EH (cell line): ENCODE measurements at regions not wholly inside any gene's neighbourhood (a gene's known extent, or its start where the extent isn't known, plus 50 kb on each side); places are given as distances from the start of the nearest gene placed in this dataset.
A peak's percentile ranks its signal among the peaks of the same experiment; 100 is the strongest.

ENCODE experiments used
- DNase-seq: peaks from one replicate; pipeline ENCODE4 v3.0.0-alpha.2; 2015; ENCODE audit warnings: low read depth

DNA sequence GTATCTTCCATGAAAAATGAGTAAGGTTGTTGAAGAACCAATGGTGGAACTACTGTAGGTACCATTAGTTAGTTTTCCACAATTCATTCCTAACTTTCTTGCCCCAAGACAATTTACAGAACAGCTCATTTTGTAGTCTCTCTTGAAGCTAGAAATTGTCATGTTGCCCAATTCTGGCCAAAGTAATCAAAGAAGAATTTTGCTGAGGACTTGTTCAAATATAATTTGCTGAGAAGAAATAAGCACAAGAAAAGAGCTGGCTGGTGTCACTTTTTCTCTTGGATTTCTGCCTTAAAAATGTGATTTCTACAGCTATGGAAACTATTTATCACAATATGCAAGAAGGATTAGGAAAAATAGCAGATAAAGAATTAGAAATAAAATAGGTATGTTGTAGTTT, 199.2 kb upstream of the SEMA3A start:
- DNase-seq: peak; percentile 51

DNA sequence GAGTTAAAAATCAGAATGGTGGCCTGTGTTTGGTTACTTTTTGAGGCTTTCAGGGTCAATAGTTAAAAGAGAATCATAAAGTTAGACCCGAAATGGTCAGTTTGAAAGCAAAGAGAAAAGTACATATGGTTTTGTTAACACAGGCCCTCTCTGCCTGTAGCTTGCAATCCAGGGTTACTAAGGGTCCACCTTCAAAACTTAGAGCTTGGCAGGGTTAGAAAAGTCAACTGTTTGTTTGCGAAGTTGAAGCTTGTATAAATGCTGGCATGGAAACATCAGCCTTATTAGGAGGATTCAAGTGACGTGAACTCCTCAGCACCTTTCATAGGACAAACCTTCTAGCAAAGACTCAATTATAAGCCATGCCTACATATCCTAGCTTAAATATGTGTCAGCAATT, 196.3 kb upstream of the SEMA3A start:
- DNase-seq: no peak

DNA sequence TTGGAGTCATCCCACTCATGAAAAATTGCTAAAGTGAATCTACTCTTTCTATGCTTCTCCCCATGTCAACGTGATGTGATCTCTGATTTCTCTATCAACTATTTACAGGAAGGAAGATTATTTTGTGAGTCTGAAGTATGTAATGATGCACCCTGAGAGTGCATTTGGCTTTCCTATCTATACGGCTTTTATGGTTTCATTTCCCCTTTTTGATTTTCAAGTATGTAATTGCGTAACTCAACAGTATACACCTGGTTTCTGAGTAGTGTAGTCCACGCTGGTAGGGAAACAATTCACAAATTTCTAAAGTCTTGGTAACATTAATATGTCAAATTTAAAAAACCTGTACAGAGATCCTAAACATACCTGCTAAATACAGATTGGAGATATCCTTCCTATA, 194.7 kb upstream of the SEMA3A start:
- DNase-seq: no peak

DNA sequence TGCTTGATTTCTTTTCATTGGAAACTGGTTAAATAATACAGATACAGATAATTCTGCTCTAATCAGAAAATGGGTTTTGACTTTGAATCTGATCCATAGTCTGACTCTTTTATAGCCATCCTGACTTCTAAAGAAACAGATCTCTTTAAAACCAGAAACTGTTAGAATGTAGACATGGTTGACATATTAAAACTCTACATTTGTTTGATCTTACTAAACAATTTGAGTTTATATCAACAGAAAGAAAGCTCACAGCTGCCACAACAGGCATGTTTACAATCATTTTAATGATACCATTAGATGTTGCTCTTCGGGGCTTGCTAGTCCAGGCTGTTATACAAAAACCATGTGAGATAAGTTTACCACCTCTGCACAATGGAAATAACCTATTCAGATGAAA, 193.0 kb upstream of the SEMA3A start:
- no peak for DNase-seq

DNA sequence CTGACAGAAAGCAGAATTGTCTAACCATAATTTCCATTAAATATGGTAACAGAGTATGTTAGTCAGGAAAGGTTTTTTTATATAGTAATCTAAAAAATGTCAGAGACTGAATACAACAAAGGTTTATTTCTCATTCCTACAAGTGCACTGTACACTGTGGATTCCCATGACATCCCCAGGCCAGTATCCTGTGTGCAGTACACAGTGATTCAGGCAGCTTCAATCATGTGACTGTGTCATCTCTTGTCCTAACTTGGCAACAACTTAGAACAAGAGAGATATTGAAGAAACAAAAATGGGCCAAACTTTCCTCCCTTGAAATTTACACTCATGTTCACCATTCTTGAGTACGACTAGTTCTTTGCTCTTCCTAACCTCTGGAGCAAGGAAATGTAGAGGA, 189.8 kb upstream of the SEMA3A start:
- peak; percentile 11 for DNase-seq

DNA sequence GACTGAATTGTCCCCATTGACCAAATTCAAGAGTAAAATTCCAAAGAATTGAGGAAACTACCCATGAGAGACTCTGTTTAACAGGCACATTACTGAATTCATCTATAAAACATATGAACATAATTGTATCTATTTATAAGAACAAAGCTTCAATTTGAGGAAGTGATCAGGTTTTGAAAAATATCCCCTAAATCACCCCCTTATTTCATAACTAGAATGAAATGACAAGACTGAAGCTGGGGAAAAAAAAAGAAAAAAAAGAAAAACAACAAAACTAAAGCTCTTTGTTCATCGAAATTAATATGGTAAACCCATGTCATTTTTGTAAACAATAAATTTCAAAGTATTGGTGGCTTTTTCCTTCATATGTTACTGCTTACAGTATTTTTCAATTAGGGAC, 184.9 kb upstream of the SEMA3A start:
- no peak for DNase-seq

DNA sequence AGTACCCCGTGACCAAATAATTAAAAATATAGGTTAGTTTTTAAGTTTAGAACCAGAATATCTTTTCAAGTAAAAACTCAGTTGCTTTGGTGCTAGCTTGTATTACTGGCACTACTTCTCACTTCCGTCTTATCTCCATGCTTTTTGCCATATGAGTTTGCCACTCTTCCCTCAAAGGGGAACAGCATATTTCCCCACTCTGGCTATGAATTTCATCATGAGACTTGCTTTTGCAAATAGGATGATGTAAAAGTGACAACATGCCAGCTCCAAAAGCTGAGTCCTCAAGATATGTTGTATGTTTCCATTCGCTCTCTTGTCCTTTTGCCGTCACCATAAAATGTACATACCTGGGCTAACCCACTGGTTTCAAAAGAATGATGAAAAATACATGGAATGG, 178.1 kb upstream of the SEMA3A start:
- peak; percentile 21 for DNase-seq

DNA sequence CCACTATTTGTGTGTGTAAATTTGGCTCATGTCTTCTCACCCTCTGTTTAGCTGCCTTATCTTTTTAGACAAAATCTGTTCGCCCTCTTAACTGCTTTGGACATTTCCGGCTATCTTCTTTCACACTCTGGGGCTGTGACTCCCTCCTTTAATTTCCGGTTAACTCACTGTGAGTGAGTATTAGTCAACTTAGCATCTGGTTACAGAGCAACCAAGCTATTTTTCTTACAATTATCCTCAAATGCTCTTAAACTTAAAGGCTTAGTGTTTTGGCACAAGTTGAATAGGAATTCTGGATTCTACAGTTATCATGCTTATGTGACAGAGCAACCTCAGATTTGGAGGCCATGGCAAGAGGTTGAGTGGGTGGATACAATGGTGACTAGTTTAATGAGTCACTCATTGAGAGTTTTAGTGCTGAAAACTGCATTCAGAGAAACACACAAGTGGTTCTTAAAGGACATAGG, 177.6 kb upstream of the SEMA3A start:
- peak; percentile 93 for DNase-seq

DNA sequence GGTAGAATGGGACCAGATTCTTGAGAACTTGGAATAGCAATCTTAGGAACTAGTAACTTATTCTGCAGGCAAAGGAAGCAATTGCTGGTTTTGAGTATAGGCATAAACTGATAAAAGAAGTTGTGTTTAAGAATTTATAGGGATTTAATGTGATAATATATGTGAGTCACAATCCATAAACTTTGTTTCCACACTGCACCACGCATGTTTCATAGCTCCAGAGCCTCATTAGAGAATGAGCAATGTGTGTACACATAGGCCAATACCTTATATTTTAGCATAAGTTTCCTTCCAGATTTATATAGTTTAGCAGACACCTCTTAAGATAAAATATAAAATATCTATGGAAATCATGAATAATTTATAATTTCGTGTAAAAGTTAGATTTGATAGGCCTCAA, 175.5 kb upstream of the SEMA3A start:
- no peak for DNase-seq

DNA sequence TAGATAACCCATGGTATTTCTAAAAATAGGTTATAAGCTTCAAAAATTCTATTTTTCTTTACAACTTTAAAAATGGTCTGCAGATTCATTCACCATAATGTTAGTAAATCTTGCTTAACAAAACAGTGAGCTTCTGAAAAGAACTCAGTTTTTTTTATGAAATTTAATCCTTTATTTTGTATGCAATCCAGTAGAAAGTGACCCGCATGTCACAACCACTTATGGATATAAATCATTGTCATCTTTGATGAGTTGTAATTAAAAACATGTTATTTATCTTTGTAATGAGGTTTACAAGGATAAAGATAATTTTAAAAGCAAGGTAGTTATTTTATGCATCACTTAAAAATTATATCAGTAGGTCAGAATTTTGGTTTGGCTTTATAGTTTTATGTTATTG, 173.5 kb upstream of the SEMA3A start:
- DNase-seq: no peak

DNA sequence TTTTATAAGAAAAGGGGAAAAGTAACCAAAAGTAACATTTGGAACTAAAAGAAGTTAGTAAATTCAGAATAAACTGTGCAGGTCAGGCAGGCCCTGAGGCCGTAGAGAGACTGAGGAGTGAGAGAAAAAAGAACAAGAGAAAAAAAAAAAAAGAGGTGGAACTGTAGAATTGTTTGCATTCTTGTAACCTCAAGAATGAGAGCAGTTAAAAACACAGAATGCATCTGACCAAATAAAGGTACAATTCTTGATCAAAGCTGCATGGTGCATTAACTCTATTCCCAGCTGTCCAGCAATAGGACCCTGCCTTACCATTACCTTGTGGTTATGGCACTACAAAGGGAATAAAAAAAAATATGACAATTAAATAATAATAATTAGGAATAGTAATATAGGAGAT, 170.1 kb upstream of the SEMA3A start:
- DNase-seq: peak; percentile 58

DNA sequence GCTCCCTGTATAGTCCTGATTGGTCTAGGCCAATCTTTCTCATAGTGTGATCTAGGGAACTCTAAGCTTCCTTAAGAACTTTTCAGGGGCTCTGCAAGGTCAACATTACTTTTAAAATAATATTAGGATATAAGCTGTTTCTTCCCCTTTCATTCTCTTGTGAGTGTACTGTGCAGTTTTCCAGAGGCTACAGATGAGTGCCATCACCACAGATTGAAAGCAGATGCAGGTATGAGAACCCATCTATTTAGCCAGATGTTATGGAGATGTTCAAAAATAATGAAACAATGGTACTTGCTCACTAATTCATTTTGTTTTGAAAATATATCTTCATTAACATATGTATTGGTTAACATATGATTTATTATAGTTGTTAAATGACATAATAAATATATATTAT, 169.2 kb upstream of the SEMA3A start:
- no peak for DNase-seq

DNA sequence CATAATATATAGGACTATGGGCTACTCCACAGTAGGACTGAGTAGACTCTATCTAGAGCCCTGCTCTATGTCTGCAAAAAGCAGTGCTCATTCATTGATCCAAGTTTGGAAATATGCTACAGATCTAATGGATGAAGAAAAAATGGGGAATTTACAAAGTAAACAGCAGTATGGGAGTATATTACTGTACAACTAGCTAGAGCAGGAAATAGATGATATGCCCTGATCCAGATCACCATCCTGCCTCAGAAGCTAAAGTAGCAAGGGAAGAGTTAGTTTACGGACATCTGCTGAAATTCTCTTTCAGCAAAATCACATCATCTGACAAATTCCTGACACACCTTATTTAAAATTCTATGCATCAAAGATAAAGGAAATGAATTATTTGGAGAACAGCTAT, 168.2 kb upstream of the SEMA3A start:
- no peak for DNase-seq

DNA sequence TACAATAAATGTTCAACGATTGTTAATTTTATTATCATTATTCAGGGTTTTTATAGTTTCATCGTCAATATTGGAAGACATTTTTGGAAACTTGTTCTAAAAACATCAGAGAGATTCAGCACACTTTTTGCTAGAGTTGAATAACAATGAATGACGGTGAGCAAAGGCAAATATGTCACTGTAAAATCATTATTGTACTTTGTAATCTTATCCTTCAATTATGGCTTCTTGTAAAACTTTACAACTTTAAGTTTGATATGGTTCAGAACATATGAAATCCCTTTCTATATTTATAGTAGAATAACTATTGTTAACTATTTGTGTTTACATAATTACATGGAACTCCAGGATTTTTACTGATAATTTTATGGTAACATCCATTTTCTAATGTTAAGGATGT, 167.8 kb upstream of the SEMA3A start:
- DNase-seq: no peak

DNA sequence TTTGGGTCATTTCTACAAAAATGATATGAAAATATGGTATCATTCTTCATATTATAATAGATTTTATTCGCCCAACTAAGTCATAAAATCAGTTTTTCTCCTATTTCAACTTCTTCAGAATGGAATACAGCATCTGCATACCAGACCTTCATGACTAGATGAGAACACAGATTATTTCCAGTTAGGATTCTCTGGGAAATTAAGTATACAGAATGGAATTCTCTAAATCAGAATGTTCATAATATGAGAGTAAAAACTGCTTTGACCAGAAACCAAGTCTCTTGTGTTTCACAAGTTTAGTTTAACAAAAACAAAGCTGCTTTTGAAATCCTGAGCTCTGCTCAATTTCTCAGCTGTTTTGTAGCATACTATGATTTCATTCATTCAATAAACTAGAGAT, 160.3 kb upstream of the SEMA3A start:
- peak; percentile 51 for DNase-seq

DNA sequence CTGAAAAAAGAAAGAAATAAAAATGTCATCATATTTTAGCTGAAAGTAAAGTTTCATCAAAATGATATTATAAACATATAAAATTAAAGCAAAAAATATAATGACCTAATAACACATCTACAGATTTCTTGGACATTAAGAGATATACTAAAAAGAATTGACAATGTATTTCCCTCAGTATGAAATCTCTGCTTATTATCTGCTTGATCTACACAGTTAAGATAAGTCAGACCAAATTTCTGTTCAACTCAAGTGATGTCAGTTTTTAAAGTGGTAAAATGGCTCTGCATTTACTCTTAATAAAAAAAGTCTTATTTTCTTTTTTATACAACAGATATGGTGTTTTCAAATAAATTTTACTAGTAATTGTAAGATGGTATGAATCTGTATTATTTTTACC, 159.4 kb upstream of the SEMA3A start:
- no peak for DNase-seq

DNA sequence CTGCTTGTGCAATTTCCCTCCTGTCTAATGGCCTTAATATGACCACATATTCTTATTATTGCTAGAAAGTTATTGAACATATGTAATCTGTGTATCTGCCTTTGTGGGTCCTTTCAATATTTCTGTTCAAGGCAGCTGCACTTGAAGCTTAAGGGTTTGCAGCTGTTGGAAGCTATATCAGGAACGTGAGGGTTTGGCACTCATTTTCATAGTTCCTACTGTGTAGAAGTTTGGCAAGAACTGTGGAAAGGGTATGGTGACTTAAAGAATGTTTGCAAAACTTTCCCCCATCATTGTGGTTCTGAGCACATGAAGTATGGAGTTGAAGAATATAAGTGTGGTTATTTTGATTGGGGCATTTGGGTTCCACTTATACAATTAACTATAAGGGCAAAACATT, 144.7 kb upstream of the SEMA3A start:
- no peak for DNase-seq

DNA sequence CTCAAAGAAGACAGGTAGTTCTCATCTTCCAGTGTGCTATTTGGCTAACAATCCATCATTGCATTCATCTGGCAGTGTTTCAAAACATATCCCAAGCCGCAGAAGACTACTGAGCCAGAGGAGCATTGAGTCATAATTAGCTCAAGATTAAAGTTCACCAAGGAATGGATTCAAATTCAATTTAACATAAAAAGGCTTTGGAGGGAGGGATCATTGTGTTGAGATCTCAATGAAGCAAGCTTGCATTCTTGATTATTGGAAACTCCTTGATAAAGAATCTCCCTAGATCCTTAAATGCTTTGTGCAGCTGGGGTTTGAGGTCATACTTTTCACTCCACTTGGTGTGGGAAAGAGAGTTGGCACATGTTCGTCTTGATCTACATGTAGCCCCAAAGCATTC, 142.8 kb upstream of the SEMA3A start:
- peak; percentile 20 for DNase-seq

DNA sequence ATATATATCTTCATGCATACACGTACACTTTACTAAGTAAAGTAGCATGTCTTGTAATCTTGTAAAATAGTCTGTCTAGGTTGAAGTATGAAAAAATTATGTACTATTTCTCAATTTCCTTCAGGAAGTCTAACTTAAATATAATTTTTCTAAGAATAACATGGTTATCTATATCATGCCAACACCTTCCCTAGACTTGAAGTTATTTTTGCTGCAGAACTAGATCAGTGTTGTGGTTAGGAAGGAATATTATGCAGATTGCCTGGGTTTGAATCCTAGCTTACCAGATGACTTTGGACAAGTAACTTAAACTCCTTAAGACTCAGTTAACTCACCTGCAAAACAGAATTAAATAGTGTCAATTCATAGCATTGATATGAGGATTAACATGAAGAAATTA, 142.2 kb upstream of the SEMA3A start:
- no peak for DNase-seq

DNA sequence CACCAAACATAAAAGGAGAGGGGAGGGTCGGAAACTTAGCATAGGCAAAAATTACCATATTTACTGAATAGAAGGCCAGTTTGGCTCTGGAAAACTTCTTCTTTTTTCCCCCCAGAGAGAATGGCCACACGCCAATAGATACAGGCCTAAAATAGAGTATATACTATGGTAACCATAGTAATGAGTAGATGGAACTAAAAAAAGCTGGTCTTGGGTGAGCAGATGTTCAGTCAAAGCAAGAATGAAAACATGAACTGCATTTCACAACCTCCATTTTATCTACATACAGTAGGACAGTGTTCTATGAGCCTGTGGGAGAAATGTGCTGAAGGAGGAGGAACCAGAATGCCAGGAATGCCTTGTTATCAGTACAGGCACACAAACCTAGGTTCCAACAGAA, 141.7 kb upstream of the SEMA3A start:
- peak; percentile 52 for DNase-seq

DNA sequence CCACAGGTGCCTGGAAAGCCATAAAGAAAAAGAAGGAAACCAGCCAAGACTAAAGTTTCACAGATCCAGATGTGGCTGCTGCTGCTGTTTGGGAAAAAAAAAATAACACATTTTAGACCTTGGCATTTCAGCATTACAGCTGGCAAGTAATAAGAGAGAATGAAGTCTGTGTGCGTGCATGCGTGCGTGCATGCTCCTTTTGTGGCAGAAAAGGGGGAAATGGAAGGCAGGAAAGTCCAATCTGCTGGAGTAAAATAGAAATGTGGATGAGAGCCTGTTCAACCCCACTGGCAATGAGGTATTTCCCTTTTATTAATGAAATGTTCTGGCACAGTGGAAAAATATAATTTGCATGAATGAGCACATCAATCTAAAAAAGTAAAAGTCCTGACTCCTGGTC, 137.0 kb upstream of the SEMA3A start:
- DNase-seq: no peak

DNA sequence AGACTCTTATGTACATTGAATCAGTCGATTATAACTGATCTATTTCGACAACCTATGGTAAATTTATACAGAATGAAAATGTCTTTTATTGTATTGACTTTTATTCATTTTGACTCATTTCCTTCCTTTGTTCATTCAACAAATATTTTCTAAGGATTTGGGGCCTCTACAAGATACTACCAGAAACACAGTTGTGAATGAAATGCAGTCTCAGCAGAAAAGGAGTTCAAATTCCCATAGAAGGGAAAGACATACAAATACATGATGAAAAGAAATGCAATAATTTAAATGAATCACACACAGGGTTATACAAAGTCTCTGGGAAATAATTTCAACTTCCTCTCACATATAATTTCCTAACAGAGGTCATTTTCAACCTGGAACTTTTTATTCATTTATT, 134.0 kb upstream of the SEMA3A start:
- DNase-seq: no peak

DNA sequence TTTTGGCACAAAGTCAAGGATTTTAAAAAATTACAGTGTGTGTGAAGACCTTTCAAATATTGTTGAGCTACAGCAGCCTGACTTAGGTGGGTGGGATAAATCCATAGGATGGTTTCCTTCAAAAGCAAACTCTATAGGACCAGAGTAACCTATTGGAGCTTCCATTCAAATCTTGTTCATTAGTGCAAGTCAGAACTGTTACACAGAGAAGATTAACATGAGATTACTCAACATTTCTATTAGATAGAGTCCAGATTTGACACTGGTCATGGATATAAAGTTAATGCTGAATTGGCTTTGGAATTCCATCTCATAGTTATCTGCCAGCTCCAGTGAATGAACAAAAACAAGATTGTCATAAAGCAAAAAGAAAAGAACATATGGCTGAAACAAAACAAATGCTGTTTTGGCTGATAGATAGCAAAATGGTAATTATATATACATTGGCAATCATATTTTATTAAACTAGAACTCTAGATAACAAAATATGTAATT, 129.6 kb upstream of the SEMA3A start:
- no peak for DNase-seq

DNA sequence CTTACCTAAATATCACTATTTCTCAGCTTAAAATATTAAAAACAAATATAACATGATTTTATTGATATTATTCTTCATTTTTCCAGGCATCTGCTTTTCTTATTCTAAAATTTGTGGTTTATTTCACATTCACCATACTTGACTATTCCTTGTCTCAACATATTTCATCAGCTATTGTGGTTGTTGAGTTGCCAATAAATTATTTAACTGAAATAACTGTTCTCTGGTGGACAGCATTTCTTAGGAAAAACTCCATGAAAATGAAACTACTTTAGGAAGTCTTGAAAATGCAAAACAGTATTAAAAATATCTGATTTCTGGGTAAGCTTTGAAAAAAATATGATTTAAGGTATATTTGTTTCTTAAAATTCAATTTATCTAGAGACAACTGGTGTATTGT, 122.9 kb upstream of the SEMA3A start:
- peak; percentile 4 for DNase-seq

DNA sequence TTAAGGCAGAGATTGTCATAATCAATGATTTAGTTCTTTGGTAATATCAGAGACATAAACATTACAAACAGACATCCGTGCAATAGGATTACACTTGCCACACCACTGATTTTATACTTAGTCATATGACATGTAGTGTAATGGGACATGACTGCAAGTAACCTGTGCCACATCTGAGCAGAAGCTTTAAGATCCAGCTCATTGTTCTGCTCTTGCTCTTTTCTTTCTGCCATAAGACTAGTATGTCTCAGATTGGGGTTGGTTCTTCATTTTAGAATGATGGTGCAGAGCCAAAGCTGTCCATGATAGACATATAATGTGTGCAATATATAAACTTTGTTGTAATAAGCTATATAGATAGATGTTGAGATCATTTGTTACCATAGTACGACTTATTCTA, 119.7 kb upstream of the SEMA3A start:
- DNase-seq: no peak
